ENCODE measurements at regions not wholly inside any gene's neighbourhood (a gene's known extent, or its start where the extent isn't known, plus 50 kb on each side); places are given as distances from the start of the nearest gene placed in this dataset.
A peak's percentile ranks its signal among the peaks of the same experiment; 100 is the strongest.

DNA sequence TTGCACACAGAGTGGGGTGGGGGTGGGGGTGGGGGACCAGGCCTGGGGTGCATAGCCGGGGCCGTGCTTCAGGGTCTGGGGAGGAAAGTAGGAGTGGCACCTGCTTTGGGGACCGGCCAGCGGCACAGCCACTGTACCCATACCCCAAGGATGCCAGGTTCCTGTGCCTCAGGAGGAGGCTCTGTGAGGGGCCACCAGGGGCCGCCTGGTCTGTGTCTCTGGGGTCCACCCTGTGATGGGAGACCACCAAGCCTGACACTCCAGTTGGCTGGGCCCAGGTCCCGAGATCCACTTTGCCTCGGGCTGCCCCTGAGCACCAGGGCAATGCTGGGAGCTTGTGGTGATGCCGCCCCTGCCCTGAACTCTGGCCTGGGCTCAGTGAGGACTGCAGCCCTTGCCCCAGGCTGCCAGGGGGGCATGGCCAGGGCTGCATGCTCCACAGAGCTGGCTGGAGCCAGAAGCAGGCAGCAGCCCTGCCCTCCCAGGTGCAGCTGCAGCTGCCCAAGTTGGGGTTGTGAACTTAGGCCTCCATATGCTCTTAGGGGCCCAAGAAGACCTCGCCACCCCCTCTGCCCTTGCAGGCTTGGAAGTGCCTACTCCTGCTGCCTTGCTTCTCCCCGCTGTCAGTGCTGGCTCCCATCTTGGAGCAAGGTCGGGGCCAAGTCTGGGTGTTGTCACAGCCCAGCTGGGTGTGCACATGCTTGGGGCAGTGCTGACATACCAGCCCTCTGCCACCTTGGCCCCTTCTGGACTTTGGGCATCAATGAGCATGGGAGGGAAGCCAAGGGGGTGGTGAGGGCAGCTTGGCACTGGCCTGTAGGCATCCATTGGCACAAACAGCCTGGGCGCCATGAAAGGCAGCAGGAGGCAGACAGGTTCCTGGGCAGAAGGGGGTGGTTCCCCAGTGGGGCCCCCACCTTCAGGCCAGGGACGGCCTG is 123.3 kb upstream of the THY1 start:
- no peak for DNase-seq

DNA sequence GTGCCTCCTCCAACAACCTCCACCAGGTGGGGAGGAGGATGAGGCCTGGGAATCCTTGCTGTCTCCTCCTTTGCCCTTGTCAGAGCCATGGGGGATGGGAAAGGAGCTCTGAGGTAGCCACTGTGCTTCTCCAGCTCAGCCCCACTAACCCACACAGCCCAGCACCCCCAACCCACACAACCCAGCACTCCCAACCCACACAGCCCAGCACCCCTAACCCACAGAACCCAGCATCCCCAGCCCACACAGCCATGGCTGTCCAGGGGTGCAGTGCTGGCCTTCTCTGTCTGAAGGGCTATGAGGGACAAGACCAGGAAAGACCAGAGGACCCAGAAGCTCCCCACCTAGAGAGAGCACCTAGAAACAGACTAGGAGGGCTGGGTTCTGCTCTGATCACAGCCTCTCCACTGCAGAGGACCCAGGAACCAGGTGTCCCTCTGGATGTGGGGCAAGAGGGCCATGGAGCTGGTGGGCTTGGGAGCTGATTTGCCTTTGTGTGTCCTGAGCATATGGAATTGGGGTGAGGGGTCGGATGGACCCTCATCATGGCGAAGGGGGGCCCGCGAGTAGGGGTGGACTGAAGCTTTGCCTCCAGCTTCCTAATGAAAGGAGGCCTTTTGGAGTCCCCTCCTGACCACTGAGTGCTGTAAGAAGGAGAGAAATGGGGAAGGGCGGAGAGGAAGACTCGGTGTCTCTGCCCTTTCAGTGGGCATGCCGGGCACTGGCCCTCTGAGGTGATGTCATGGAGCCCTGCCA is 117.6 kb upstream of the THY1 start:
- DNase-seq = no peak

DNA sequence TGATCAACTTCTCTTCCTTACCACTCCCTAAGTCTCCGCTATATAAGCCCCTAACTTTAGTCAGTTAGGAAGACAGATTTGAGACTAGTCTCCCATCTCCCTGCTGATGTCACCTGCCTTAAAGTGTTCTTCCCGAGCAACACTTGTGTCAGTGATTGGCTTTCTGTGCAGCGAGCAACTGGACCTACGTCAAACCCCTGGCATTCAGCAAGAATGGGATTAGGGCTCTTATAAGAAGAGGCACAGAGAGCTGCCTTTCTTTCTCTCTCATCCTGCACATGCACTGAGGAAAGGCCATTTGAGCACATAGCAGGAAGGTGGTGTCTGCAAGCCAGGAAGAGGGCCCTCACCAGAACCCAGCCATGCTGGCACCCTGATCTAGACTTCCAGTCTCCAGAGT is 116.6 kb upstream of the THY1 start:
- no peak for DNase-seq

DNA sequence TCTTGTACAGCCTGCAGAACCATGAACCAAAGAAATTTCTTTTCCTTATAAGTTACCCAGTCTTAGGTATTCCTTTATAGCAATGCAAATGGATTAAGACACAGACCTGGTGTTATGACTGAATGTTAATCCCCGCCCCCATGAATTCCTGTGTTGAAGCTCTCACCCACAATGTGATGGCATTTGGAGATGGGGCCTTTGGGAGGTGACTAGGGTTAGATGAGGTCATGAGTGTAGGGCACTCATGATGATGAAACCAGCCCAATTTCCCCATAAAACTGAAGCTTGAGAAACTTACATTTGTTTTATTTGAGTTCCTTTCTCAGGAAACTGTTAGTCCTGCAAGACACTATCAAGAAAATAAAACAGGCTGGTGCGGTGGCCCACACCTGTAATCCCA is 115.8 kb upstream of the THY1 start:
- no peak for DNase-seq

DNA sequence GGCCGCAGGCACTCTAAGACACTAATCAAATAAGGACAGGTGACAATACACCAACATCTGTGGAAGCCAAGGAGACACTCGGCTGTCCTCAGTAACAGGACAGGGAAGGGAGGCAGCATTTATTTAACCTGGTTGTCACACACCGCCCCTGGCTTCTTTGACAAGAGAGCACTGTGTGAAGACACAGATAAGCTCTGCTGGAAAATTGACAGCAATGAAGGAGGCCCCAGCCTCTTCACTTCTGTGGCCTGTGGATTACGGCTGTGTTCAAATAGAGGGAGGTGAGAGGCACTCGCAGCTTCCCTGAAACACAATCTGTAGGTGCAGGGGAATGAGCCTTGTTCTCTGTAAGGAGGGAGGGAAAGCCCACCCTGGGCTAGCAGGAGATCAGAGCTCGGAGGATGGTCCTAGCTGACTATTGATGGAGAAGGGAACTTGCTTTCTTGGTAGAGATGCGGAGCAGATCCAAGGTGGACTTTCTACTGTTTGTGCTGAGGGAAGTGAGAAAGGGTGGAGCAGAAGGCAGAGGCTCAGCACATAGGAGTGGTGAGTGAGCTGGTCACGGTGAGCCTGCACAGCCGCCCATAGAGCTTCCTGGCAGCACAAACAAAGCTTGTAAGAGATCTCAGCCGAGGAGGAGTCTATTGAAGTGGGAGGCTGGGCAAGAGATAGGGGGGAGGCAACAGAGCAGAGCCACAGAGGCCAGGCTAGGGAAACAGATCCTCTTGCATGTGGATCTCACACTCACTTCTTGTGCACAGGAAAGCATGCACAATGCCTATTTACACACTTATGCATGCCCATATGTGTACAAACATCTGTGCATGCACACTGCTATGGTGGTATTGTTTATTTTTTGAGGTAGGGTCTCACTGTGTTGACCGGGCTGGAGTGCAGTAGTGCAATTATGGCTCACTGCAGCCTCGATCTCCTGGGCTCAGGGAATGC is 114.6 kb upstream of the THY1 start:
- no peak for DNase-seq

DNA sequence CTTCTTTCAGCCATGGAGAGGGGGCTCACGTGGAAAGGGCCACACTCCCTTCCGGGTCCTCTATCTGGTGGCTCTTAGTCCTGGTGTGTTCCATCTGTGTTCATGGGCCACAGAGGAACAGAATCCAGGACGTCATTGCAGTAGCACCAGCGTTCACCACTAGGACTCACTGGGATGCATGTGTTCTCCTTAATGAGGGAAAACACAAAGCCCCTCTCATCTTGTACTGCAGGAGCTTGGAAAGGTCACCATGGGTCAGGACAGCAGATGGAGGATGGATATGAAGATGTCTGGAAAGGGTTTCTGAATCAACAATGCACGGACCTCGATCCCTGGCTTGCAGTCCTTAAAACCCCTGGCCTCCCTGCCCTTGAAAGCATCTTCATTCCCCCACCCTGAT is 113.8 kb upstream of the THY1 start:
- no peak for DNase-seq

DNA sequence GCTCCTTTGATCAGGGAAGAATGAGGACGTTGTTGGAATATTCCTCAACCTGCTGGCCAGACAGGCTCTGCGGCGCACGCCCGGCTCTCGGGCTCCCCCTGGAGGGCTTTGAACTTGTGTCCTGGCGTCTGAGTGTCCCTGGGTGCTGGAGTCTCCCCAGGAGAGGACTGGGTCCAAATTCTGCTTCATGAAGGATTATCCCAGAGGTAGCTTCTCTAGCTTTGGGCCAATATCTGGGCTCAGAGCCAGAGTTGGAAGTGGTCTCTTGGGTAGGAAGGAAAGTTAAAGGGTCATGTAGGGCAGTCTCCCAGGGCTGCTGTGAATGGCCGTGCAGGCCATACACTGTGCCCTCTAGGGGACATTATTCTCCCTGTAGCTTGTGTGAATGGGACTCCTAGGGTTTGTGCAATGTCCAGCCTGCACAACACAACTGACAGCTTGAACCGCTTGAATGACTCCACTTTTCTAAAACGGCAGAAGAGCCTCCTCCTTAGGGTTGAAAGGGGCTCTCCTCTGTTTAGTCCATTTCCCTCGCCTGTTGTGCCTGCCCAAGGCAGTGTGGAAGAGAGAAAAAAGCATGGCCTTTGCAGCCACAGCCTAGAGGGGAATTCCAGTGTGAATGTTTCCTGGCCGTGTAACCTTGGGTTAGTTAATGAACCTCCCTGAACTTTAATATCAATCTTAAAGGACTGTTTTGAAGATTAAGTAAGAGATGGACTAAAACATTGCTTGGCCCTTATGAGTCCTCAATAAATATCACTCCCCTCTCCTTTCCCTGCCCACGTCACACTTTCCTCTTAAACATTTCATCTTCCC is 111.2 kb upstream of the THY1 start:
- DNase-seq = peak; percentile 85

DNA sequence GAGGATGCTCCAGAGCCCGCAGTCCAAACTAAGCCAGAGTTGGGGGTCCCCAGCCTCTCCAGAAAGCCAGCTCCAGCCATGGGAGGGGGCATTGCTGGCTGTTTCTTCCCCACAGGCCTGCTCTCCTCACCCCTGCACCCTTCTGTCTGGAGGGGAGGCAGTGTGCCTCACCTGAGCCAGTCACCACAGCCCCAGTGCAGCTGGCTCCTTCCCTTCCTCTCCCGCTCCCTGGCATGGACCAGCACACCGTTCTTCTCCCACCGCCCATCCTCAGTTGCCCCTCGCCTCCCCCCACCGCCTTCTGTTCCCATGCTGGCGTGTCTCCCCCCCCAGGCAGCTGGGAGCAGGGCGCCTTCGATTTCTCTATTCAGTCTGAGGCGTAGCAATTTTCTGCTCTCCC is 110.5 kb upstream of the THY1 start:
- no peak for DNase-seq

DNA sequence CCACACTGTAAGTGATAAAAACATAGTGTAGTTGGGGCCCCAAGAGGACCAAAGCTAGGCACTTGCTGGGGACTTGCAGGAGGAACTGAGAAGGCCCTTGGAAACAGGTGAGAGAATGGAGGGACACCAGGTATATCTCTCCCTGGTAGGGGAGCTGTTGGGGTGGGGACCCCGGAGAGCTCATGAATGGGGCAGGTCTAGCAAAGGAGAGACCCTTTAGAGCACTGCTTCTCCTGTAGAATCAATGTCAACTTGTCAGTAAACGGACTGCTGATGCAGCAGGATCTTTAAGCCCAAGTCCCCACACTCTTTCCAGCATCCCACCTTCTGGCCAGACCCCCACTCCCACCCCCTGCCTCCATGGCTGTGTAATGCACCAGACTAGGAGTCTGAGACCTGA is 109.6 kb upstream of the THY1 start:
- no peak for DNase-seq

DNA sequence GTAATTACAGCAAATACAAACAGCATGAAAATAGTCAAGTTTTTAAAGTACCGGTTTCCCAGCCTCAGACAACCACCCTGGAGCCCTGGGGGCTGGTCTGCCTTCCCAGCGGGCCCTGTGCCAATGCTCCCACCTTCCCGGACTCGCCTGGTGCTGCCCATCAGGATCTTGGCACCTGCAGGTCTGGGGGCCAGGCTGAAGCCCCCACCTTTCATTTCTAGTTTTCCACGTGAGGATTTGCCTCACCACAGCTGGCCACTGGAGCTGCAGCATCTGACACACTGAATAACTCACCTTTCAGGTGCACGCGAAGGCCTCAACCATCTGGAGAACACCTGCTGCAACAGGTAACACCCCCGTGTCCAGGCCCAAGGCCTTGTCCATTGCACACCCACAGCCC is 108.7 kb upstream of the THY1 start:
- no peak for DNase-seq

DNA sequence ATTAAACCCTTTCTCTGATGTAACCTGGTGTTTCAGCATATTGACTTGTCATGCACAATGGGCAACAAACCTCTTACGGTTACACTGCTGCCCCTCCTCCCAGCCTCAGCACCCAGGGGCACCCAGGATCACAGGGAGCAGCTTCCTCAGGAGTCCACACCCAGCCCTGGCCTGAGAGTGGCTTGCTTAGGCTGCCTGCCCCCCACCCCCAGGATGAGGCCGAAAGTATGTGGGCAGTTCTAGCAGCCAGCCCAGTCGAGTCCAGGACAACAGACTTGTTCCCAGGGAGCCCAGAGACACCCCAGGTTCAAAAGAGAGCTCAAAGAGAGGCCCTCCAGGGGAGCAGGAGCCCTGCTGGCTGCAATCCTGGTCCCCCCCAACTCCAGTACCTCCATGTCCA is 108.1 kb upstream of the THY1 start:
- DNase-seq = no peak

DNA sequence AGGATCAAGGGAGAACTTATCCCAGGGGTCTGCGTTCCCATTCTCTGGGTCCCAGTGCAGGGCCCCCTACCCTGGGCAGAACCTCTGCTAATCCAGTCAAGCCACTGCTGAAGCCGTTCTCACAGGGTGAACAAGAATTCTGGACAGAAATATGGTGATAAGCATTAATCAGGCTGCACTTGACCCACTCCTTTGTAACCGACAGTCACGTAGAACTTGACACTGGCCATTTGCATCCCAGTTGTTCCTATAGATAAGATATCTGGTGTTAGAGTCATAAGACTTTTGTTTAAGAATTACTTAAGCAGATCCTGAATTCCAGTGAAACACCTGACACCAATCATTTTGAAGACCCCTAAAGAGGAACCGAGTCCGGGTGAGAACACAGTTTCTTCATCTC is 107.5 kb upstream of the THY1 start:
- no peak for DNase-seq

DNA sequence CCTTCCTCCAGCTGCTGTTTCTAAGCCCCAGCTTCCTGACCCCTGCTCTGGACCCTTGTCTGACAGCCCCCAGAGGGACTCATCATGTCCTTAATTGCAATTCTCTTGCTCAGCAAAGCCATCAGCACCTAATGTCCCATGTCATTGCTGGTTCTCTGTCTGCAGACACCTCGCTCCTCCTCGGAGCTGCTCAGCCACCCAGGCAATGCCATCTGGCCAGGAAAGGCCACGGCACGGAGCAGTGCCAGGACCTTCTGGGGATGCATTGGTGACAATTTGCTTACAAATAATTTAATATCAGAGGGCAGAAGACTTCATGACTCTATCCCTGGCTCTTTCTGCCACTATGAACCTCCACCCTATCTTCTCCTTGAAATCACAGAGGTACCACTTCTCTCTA is 107.0 kb upstream of the THY1 start:
- no peak for DNase-seq

DNA sequence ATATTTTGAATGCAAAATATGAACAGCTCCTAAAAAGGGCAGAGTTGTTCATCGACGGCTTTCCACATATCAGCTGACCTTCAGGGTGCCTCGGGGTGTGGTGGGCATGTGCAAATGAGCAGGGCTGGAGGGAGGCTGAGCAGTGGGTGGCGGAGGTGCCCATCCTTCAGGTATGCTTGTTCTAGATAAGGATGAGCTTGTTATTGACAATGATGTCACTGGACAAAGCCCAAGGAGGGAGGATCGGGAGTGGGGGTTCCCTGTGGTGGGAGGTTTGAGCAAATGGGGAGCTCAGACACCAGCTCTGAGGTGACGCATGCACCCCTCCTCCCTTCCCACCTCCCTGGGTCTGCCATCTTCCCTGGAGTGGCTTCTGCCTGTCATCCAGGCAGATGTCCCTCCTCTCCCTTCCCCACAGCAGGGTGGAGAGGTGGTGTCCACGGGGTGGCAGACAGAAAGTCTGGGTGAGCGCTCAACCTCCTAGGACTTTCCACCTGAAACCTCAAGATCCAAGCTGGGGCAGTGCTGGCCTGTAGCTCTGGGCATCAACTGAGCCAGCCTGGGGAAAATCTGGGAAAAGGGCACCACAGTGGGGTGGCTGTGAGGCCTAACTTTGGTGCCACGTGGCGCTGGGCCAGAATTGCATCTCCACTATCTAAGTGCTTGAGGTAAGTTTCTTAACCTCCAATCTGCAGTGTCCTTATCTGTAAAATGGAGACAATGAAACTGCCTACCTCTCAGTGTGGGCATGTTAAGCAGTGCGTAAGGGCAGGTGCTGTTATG is 106.3 kb upstream of the THY1 start:
- DNase-seq = no peak

DNA sequence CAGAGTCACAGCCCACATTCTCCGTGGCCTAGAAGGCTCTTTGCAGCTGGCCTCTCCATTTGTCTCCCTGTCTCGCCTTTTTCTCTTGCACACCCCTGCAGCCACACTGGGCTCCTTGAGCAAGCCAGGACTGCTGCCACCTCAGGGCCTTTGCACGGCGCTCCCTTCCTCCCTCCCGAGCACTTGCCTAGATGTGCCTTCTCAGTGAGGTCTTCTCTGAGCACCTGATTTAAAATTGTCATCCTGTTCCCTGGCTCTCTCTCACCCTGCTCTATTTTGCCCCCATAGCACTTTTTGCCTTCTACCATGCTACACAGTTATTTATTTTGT is 102.9 kb upstream of the THY1 start:
- DNase-seq = no peak

DNA sequence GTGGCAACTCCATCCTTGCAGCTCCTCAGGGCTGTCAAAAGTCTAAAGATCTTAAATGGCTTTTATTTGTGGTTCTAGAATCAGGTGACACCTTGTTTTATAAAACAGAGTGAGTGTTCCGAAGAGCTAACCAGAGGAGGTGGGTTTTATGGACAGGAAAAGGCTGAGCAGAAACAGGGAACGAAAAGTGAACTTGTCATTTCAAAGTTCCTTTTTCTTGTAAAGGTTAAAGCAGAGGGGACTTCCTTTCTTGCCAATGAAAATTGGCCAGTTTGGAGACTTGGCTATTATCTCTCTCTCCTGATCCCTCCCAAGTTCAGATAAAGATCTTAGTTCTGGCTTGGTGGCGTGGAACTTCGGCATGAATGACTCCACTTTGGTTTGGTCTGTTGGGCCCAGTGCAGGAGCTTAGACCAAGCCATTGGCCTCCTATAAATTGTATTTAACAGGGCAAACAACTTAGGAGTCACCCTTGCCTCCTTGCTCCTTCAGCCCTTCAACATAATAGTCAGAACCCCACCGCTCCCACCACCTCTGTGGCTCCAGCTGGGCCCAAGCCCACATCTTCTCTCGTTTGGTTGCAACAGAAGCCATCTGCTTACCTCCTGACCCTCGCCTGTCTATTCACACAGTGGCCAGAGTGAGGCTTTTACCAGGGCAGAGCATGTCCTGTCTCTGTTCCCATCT is 102.4 kb upstream of the THY1 start:
- no peak for DNase-seq

DNA sequence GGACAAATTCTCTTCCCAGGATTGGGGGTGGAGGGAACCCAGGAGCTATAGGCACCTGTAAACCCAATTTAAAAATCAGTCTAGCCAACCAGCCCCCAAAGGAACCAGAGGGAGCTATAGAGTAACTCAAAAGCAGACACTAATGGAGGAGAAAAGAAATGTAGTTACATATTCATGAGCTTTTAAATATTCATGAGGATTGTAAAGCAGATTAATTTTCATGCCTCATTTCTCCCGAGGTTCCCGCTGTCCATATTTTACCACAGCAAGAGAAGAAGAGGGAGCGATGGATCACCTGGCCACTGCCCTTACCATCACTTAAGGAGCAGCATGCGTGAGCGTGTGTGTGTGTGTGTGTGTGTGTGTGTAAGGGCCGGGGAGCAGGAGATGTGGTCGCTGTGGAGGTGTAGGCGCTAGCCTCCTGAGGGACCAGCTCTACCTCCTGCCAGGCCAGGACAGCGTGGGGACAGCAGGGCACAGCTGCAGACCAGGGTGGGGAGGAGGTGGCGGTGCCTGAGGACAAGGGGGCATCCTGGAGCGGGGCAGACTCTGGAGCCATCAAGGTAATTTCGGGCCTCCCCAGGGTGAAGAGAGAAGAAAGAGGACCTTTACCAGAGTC is 100.7 kb upstream of the THY1 start:
- DNase-seq = no peak

DNA sequence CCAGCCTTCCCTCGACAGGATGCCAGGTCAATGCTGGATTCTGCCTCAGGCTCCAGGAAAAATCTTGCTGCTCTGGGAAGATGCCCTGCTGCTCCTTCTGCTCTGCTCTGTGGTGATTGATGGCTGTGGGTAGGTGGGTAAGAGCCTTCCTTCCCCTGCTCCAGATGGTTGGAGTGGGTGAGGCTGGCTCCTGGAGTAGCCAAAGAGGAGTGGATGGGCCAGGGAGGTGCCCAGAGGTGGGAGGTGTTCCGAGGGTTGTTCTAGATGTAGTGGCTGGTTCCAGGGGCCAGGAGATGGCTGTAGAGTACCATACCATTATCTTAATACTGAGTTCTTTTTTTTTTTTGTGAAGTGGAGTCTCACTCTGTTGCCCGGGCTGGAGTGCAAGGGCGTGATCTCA is 99.6 kb upstream of the THY1 start:
- DNase-seq = no peak

DNA sequence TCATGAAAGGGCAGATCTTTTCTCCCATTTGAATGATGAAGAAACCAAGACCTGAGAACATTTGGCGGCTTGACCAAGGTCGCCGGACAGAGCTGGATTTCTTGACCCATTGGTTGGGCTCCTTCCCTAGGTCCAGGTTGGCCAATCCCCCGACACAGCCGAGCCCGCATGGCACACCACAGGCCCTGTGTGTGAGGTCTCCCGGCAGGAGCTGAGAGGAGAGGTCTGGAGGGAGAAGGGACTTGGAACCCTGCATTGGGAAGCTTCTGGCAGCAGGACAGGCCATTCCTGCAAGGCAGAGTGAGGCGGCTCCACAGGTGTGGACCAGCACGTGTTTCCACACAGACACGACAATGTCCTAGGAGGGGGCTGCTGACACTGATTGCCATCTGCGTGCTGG is 98.6 kb upstream of the THY1 start:
- DNase-seq = no peak

DNA sequence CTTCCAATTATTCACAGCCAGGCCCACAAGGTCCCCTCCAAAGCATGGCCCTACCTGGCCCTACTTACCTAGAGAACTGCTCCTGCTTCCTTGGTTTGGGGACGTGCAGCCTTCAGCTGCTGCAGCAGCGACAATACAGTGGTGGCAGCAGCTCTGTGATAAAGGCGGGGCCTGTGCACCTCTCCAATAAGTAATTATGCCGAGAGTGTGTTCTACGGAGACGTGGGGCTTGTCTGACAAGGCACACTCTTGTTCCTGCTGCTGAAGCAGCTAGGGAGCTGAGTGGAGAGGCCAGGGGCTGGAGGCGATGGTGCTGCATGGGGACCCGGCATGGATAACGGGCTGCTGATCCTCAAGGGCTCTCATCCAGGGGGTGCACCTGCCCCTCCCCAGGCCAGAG is 98.0 kb upstream of the THY1 start:
- DNase-seq = peak; percentile 54

DNA sequence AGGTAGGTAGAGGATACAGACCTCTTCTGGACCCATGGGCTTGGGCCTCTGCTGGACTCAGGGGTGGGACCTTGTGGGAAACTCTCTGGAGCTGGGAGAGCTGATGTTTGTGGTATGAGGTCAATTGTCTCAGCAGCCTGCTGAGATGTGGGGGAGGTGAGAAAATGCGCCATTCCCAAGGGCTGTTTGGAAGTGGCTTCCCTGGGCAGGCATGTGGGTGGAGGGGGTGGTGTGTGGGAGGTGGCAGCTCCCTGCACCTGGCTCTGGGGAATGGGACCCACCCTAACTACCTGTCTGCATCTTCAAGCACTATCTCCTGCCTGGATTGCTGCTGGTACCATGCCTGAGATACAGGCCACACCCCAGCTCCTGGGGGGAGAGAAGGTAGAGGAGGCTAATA is 97.4 kb upstream of the THY1 start:
- peak; percentile 20 for DNase-seq

Data from NCI-H1092 treated with DMSO at 0.1 percent for 48 hours (cell line).